Activated CD8-positive, alpha-beta T cell treated with anti-CD3 and anti-CD28 coated beads, Interleukin-2, amount 10 ng/mL, durations not matched to agents 7 days and 5 days (primary cell): ENCODE measurements at regions not wholly inside any gene's neighbourhood (a gene's known extent, or its start where the extent isn't known, plus 50 kb on each side); places are given as distances from the start of the nearest gene placed in this dataset.
"Not testable (repeated sequence)": the region's sequence is repeated elsewhere in the genome, so short reads cannot be mapped to it uniquely, and the experiment has no call there.

Source experiments
- ATAC-seq: fragments of 150-1000 bp; cut with Tn5 transposase; one replicate; pipeline ENCODE4 v1.10.0; 2021; ENCODE audit warnings: moderate library complexity
- CTCF ChIA-PET: fragments of 350-600 bp; sonication (Branson Sonifier 250); formaldehyde crosslinking; loops from one replicate; lab custom pipeline; 2021; ENCODE audit warnings: antibody characterized with exemption; lab: Charles Lee
- POLR2A ChIA-PET: fragments of 350-600 bp; sonication (Branson Sonifier 250); formaldehyde crosslinking; loops from one replicate; lab custom pipeline; 2021; ENCODE audit warnings: antibody characterized with exemption; lab: Charles Lee
- DNase-seq: peaks from one replicate; pipeline ENCODE4 v3.0.0-alpha.2; 2020
- H3K27ac Mint-ChIP-seq: one replicate; pipeline ENCODE4 v1.8.0; 2021; ENCODE audit warnings: mild to moderate bottlenecking, mixed read lengths
- H3K27me3 Mint-ChIP-seq: one replicate; pipeline ENCODE4 v1.8.0; 2021; ENCODE audit warnings: low read depth, mixed read lengths
- H3K36me3 Mint-ChIP-seq: one replicate; pipeline ENCODE4 v1.8.0; 2021; ENCODE audit warnings: low read depth, mixed read lengths
- H3K4me1 Mint-ChIP-seq: one replicate; pipeline ENCODE4 v1.8.0; 2021; ENCODE audit warnings: low read depth, mixed read lengths
- H3K4me3 Mint-ChIP-seq: one replicate; pipeline ENCODE4 v1.8.0; 2021; ENCODE audit warnings: mild to moderate bottlenecking, mixed read lengths
- H3K9me3 Mint-ChIP-seq: one replicate; pipeline ENCODE4 v1.8.0; 2022; ENCODE audit warnings: mixed read lengths; ENCODE audit not compliant: insufficient read depth

DNA sequence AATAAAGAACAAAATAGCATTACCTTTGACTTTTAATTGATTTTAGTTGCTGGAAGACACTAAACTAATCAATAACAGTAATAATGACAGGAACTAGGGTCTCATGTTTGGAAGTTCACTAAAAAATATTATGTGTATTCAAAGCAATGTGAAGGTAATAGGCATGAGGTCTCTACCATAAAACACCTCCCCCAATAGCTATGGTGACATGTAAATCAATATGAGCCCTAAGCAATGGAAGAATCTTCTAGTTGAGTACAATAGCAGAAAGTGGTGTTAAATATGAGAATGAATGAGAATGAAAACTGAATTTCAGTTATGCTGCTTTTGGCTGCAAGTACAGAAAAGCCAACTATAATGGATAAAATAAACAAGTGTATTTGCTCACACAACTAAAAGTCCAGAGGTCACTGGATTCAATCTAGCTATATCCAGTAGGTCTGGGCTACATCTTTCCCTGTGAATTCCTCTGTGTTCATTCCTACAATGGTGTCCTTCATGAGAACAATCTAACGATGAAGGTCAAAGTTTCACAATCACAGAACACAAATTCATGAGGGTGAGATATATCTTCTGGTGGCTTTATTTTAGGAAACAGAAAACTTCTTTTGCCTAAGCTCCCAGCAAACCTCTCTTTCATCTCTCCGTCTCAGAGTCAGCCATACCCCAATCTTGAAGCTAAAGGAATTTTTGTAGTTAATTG is 728.0 kb downstream of the FSCB start:
- no peaks in the 10 kb centered on the region for H3K4me1 Mint-ChIP-seq
- H3K27me3 Mint-ChIP-seq, result no peaks in the 10 kb centered on the region
- DNase-seq, result no peak
- H3K27ac Mint-ChIP-seq, result no peak overlapping the region
- no peak for ATAC-seq
- CTCF ChIA-PET, result no interaction called here
- peaks cover 7% of the 10 kb centered on the region for H3K9me3 Mint-ChIP-seq
- no peak overlapping the region for H3K4me3 Mint-ChIP-seq
- POLR2A ChIA-PET, result no interaction called here
- H3K36me3 Mint-ChIP-seq, result no peaks in the 10 kb centered on the region

DNA sequence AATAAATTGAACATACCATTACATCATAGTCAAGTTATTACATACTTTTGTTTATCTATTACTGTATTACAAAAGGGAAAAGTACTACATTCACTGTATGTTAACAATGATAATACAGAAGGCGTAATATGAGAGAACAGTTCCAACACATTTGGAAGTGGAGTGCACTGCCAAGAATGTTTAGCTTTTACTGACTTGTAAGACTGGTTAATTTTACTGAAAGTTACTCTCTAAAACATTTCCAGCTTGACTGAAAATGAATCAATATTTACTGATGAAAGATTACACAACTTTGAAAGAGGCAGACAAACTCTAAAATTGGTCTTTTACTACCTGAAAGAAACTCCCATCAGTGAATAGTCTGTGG is 728.5 kb downstream of the FSCB start:
- H3K36me3 Mint-ChIP-seq, result no peaks in the 10 kb centered on the region
- ATAC-seq (no peak), DNase-seq (no peak)
- H3K4me1 Mint-ChIP-seq, result no peaks in the 10 kb centered on the region
- H3K27ac Mint-ChIP-seq, result no peak overlapping the region
- no peaks in the 10 kb centered on the region for H3K27me3 Mint-ChIP-seq
- ChIA-PET CTCF (no interaction called here), POLR2A (no interaction called here)
- H3K9me3 Mint-ChIP-seq, result peaks cover 11% of the 10 kb centered on the region
- no peak overlapping the region for H3K4me3 Mint-ChIP-seq

GRCh38 chr14:43765474-43765873 is 741.6 kb downstream of the FSCB start:
- ATAC-seq, result no peak
- POLR2A ChIA-PET, result no interaction called here
- H3K9me3 Mint-ChIP-seq, result peaks cover 11% of the 10 kb centered on the region
- DNase-seq, result no peak
- H3K27me3 Mint-ChIP-seq, result no peaks in the 10 kb centered on the region
- H3K4me3 Mint-ChIP-seq, result no peak overlapping the region
- no peaks in the 10 kb centered on the region for H3K36me3 Mint-ChIP-seq
- H3K27ac Mint-ChIP-seq, result no peak overlapping the region
- H3K4me1 Mint-ChIP-seq, result no peaks in the 10 kb centered on the region
- CTCF ChIA-PET, result no interaction called here

GRCh38 chr14:43764433-43764832 is 742.6 kb downstream of the FSCB start:
- H3K27ac Mint-ChIP-seq, result no peak overlapping the region
- ATAC-seq, result no peak
- POLR2A ChIA-PET, result no interaction called here
- no peaks in the 10 kb centered on the region for H3K4me1 Mint-ChIP-seq
- no peaks in the 10 kb centered on the region for H3K27me3 Mint-ChIP-seq
- CTCF ChIA-PET, result no interaction called here
- H3K36me3 Mint-ChIP-seq, result no peaks in the 10 kb centered on the region
- no peak for DNase-seq
- H3K4me3 Mint-ChIP-seq, result no peak overlapping the region
- H3K9me3 Mint-ChIP-seq, result peaks cover 8% of the 10 kb centered on the region

- ChIA-PET CTCF (no interaction called here), POLR2A (no interaction called here)
- Mint-ChIP-seq H3K36me3 (no peaks in the 10 kb centered on the region), H3K4me1 (no peaks in the 10 kb centered on the region), H3K27me3 (no peaks in the 10 kb centered on the region), H3K4me3 (no peak overlapping the region), H3K9me3 (peaks cover 8% of the 10 kb centered on the region), H3K27ac (no peak overlapping the region)
- ATAC-seq (no peak), DNase-seq (no peak)
These were observed 751.4 kb downstream of the FSCB start for GRCh38 chr14:43755707-43756106.

GRCh38 chr14:43754838-43755237 is 752.2 kb downstream of the FSCB start:
- ChIA-PET POLR2A (no interaction called here), CTCF (no interaction called here)
- Mint-ChIP-seq H3K4me3 (no peak overlapping the region), H3K27ac (no peak overlapping the region), H3K27me3 (no peaks in the 10 kb centered on the region), H3K9me3 (peaks cover 8% of the 10 kb centered on the region), H3K36me3 (no peaks in the 10 kb centered on the region), H3K4me1 (no peaks in the 10 kb centered on the region)
- ATAC-seq (no peak), DNase-seq (no peak)

GRCh38 chr14:43745746-43746145 is 761.3 kb downstream of the FSCB start:
- no peaks in the 10 kb centered on the region for H3K4me1 Mint-ChIP-seq
- no peak overlapping the region for H3K4me3 Mint-ChIP-seq
- H3K27me3 Mint-ChIP-seq, result no peaks in the 10 kb centered on the region
- DNase-seq (no peak), ATAC-seq (no peak)
- no peak overlapping the region for H3K27ac Mint-ChIP-seq
- POLR2A ChIA-PET, result no interaction called here
- peaks cover 3% of the 10 kb centered on the region for H3K9me3 Mint-ChIP-seq
- CTCF ChIA-PET, result no interaction called here
- no peaks in the 10 kb centered on the region for H3K36me3 Mint-ChIP-seq

GRCh38 chr14:43735932-43736331 is 771.2 kb downstream of the FSCB start:
- DNase-seq, result no peak
- Mint-ChIP-seq H3K36me3 (no peaks in the 10 kb centered on the region), H3K27me3 (no peaks in the 10 kb centered on the region), H3K27ac (no peak overlapping the region), H3K4me3 (no peak overlapping the region), H3K9me3 (no peaks in the 10 kb centered on the region), H3K4me1 (no peaks in the 10 kb centered on the region)
- ChIA-PET POLR2A (no interaction called here), CTCF (no interaction called here)
- ATAC-seq, result no peak

DNA sequence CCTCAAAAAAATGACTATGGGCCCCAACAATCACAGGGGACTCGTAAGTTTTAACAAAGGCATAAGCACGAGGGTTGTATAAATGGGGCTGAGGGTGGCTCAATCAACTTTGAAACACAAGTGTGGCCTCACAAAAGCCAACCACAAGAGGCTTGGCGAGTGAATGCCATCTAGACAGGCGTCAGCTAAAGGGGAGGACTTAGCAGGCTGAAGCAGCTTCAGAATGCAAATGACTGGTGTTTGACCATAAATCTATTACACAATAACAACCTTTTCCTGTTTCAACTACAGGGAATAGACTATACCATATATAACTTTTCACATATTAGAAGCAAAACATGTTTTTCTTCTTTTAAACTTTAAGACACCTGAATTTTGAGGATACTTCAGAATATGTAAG is 777.9 kb downstream of the FSCB start:
- ChIA-PET CTCF (no interaction called here), POLR2A (no interaction called here)
- Mint-ChIP-seq H3K9me3 (peaks cover 4% of the 10 kb centered on the region), H3K4me3 (no peak overlapping the region), H3K4me1 (no peaks in the 10 kb centered on the region), H3K27me3 (no peaks in the 10 kb centered on the region), H3K36me3 (no peaks in the 10 kb centered on the region), H3K27ac (no peak overlapping the region)
- ATAC-seq (no peak), DNase-seq (no peak)

GRCh38 chr14:43706900-43707299 is 800.2 kb downstream of the FSCB start:
- ATAC-seq (no peak), DNase-seq (no peak)
- no peaks in the 10 kb centered on the region for H3K4me1 Mint-ChIP-seq
- H3K4me3 Mint-ChIP-seq, result no peak overlapping the region
- H3K27me3 Mint-ChIP-seq, result no peaks in the 10 kb centered on the region
- POLR2A ChIA-PET, result no interaction called here
- H3K9me3 Mint-ChIP-seq, result peaks cover 14% of the 10 kb centered on the region
- H3K27ac Mint-ChIP-seq, result no peak overlapping the region
- H3K36me3 Mint-ChIP-seq, result no peaks in the 10 kb centered on the region
- CTCF ChIA-PET, result no interaction called here

DNA sequence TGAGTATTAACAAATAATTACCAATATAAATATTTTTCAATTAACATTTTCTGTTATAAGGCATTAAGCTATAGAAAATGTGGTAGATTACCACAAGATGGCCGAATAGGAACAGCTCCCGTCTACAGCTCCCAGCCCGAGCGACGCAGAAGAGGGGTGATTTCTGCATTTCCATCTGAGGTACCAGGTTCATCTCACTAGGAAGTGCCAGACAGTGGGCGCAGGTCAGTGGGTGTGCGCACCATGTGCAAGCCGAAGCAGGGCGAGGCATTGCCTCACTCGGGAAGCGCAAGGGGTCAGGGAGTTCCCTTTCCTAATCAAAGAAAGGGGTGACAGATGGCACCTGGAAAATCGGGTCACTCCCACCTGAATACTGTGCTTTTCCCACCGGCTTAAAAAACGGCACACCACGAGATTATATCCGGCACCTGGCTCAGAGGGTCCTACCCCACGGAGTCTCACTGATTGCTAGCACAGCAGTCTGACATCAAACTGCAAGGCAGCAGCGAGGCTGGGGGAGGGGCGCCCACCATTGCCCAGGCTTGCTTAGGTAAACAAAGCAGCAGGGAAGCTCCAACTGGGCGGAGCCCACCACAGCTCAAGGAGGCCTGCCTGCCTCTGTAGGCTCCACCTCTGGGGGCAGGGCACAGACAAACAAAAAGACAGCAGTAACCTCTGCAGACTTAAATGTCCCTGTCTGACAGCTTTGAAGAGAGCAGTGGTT is 808.4 kb downstream of the FSCB start:
- CTCF ChIA-PET, H3K27ac Mint-ChIP-seq, H3K4me1 Mint-ChIP-seq, DNase-seq, H3K36me3 Mint-ChIP-seq, H3K4me3 Mint-ChIP-seq, ATAC-seq, H3K27me3 Mint-ChIP-seq, POLR2A ChIA-PET: not testable (repeated sequence)
- peaks cover 12% of the 10 kb centered on the region for H3K9me3 Mint-ChIP-seq

GRCh38 chr14:43697003-43697402 is 810.1 kb downstream of the FSCB start:
- Mint-ChIP-seq H3K9me3 (peaks cover 12% of the 10 kb centered on the region), H3K27ac (no peak overlapping the region), H3K27me3 (no peaks in the 10 kb centered on the region), H3K36me3 (no peaks in the 10 kb centered on the region), H3K4me3 (no peak overlapping the region), H3K4me1 (no peaks in the 10 kb centered on the region)
- ATAC-seq (no peak), DNase-seq (no peak)
- ChIA-PET CTCF (no interaction called here), POLR2A (interaction anchor here (0.6 kb wide), 1 partner anchor 82 kb away, joined by 3 read pairs; no protein-coding TSS in a partner anchor)
